Neuronal stem cell (in vitro differentiated cells): ENCODE measurements at regions not wholly inside any gene's neighbourhood (a gene's known extent, or its start where the extent isn't known, plus 50 kb on each side); places are given as distances from the start of the nearest gene placed in this dataset.
A peak's percentile ranks its signal among the peaks of the same experiment; 100 is the strongest.
"Not testable (repeated sequence)": the region's sequence is repeated elsewhere in the genome, so short reads cannot be mapped to it uniquely, and the experiment has no call there.

Experiments used
- DNase-seq: peaks from one replicate; pipeline ENCODE4 v3.0.0-alpha.2; 2013; ENCODE audit warnings: low spot score
- H2AFZ ChIP-seq: one replicate; pipeline ENCODE4 v1.6.1; 2013; ENCODE audit warnings: mild to moderate bottlenecking, low read length, inconsistent platforms
- H2AK5ac ChIP-seq: 2 replicates; pipeline ENCODE4 v1.6.1; 2013; ENCODE audit warnings: low read depth, mild to moderate bottlenecking, inconsistent platforms, low read length, moderate library complexity, mixed read lengths
- H2BK120ac ChIP-seq: 2 replicates; pipeline ENCODE4 v1.6.1; 2013; ENCODE audit warnings: low read depth, mild to moderate bottlenecking, inconsistent platforms, low read length, moderate library complexity, mixed read lengths
- H2BK12ac ChIP-seq: one replicate; pipeline ENCODE4 v1.6.1; 2013; ENCODE audit warnings: low read length, inconsistent platforms
- H2BK15ac ChIP-seq: 2 replicates; pipeline ENCODE4 v1.6.1; 2013; ENCODE audit warnings: mild to moderate bottlenecking, low read length, inconsistent platforms, mixed read lengths
- H2BK5ac ChIP-seq: one replicate; pipeline ENCODE4 v1.6.1; 2013; ENCODE audit warnings: inconsistent platforms, mild to moderate bottlenecking, low read length, moderate library complexity
- H3K14ac ChIP-seq: one replicate; pipeline ENCODE4 v1.6.1; 2013; ENCODE audit warnings: low read length, inconsistent platforms
- H3K18ac ChIP-seq: 2 replicates; pipeline ENCODE4 v1.6.1; 2013; ENCODE audit warnings: low read length, inconsistent platforms
- H3K23ac ChIP-seq: 2 replicates; pipeline ENCODE4 v1.6.1; 2013; ENCODE audit warnings: low read depth, mild to moderate bottlenecking, mixed read lengths, low read length, inconsistent platforms; ENCODE audit not compliant: poor library complexity
- H3K27ac ChIP-seq: replicated peaks from 3 replicates; pipeline ENCODE4 v1.5.1; 2013; ENCODE audit warnings: low read length, inconsistent platforms
- H3K27me3 ChIP-seq, 3 experiments: 2 replicates each; pipeline ENCODE4 v1.6.1; 2013; ENCODE audit warnings: low read length in 3 of 3, mild to moderate bottlenecking in 2 of 3, inconsistent platforms in 1 of 3, low read depth in 1 of 3, mixed read lengths in 1 of 3, moderate library complexity in 1 of 3; ENCODE audit not compliant: control insufficient read depth in 3 of 3, insufficient read depth in 3 of 3
- H3K36me3 ChIP-seq, 2 donors: replicated peaks in 1 of 2; 2 replicates each; pipeline ENCODE4 v1.6.1; 2013; ENCODE audit warnings: low read length in 2 of 2; ENCODE audit not compliant: control insufficient read depth in 2 of 2, insufficient read depth in 2 of 2
- H3K4ac ChIP-seq: 2 replicates; pipeline ENCODE4 v1.6.1; 2013; ENCODE audit warnings: inconsistent platforms, mild to moderate bottlenecking, low read length, moderate library complexity
- H3K4me1 ChIP-seq, 2 donors: 1 replicate in 1 of 2; 2 replicates in 1 of 2; pipeline ENCODE4 v1.6.1; 2013; ENCODE audit warnings: low read length in 2 of 2, low read depth in 1 of 2; ENCODE audit not compliant: control insufficient read depth in 2 of 2, insufficient read depth in 1 of 2
- H3K4me2 ChIP-seq: one replicate; pipeline ENCODE4 v1.6.1; 2013; ENCODE audit warnings: mild to moderate bottlenecking, low read length, inconsistent platforms; ENCODE audit not compliant: insufficient read depth, poor library complexity, severe bottlenecking
- H3K4me3 ChIP-seq, 2 donors: 2 replicates each; pipeline ENCODE4 v1.5.1; 2013; ENCODE audit warnings: low read length in 2 of 2, mild to moderate bottlenecking in 2 of 2, inconsistent platforms in 1 of 2, moderate library complexity in 1 of 2
- H3K79me1 ChIP-seq: one replicate; pipeline ENCODE4 v1.6.1; 2013; ENCODE audit warnings: low read depth, mild to moderate bottlenecking, inconsistent platforms, low read length, moderate library complexity
- H3K9ac ChIP-seq: one replicate; pipeline ENCODE4 v1.6.1; 2013; ENCODE audit warnings: mild to moderate bottlenecking, low read depth, low read length, inconsistent platforms; ENCODE audit not compliant: poor library complexity
- H3K9me3 ChIP-seq, 2 donors: replicated peaks in 1 of 2; 2 replicates each; pipeline versions ENCODE3 to v1.6.1; 2013; ENCODE audit warnings: low read length in 2 of 2, mild to moderate bottlenecking in 2 of 2, inconsistent platforms in 1 of 2, low read depth in 1 of 2, mixed read lengths in 1 of 2, moderate library complexity in 1 of 2; ENCODE audit not compliant: control insufficient read depth in 2 of 2, insufficient read depth in 1 of 2
- H4K8ac ChIP-seq: one replicate; pipeline ENCODE4 v1.6.1; 2013; ENCODE audit warnings: low read depth, mild to moderate bottlenecking, inconsistent platforms, low read length, moderate library complexity
- H4K91ac ChIP-seq: one replicate; pipeline ENCODE4 v1.6.1; 2013; ENCODE audit warnings: low read length, low read depth, mild to moderate bottlenecking, inconsistent platforms; ENCODE audit not compliant: poor library complexity
- WGBS, 2 donors: extraction: QIAGEN DNeasy Blood & Tissue Kit; methylation state at CpG; one replicate each; pipeline ENCODE4 v1.1.7; 2013; ENCODE audit warnings: missing lambda C conversion rate in 2 of 2, mixed read lengths in 1 of 2; ENCODE audit not compliant: insufficient read length in 2 of 2, insufficient replicate concordance in 1 of 2; ENCODE audit errors: extremely low coverage in 2 of 2; 5-methylcytosine and 5-hydroxymethylcytosine counted together

- Histone ChIP-seq H3K4me3 (no peak overlapping the region), H3K9me3 (no peaks in the 10 kb centered on the region), H3K36me3 (no peaks in the 10 kb centered on the region), H3K14ac (no peak overlapping the region), H3K4me1 (no peaks in the 10 kb centered on the region), H2AK5ac (no peak overlapping the region), H3K18ac (no peak overlapping the region), H3K9ac (no peak overlapping the region), H2BK15ac (no peak overlapping the region), H2BK5ac (no peak overlapping the region), H2AFZ (no peak overlapping the region), H4K91ac (no peak overlapping the region), H3K27ac (no peak overlapping the region), H3K4me2 (no peak overlapping the region), H2BK120ac (no peak overlapping the region), H3K79me1 (no peaks in the 10 kb centered on the region), H3K27me3 (no peaks in the 10 kb centered on the region), H4K8ac (no peak overlapping the region), H3K23ac (no peak overlapping the region), H3K4ac (no peak overlapping the region), H2BK12ac (no peak overlapping the region)
- DNase-seq = no peak
- no CpG with 5 or more reads among the region's 5 CpGs for WGBS, 2 donors
These were observed 141.7 kb downstream of the MACC1 start for GRCh38 chr7:20075440-20075839.

GRCh38 chr7:20068004-20068403 lies 149.2 kb downstream of the MACC1 start:
- not testable (repeated sequence) for H3K27ac ChIP-seq, H3K9ac ChIP-seq, H3K79me1 ChIP-seq, H2BK12ac ChIP-seq, H3K36me3 ChIP-seq, H4K8ac ChIP-seq, H3K9me3 ChIP-seq, H2BK5ac ChIP-seq, H3K27me3 ChIP-seq, H2BK15ac ChIP-seq, H3K4me2 ChIP-seq, H2AFZ ChIP-seq, H3K23ac ChIP-seq, DNase-seq, H2BK120ac ChIP-seq, H3K18ac ChIP-seq, H3K4ac ChIP-seq, H2AK5ac ChIP-seq, H3K14ac ChIP-seq, H4K91ac ChIP-seq
- H3K4me3 ChIP-seq = peak overlapping the region in 1 of 2 donors; percentile 55
- no CpG with 5 or more reads among the region's 5 CpGs for WGBS, 2 donors
- H3K4me1 ChIP-seq = peaks cover 3 to 19% of the 10 kb centered on the region in 2 donors

- Histone ChIP-seq H3K4me3 (no peak overlapping the region), H2AFZ (peak overlapping the region; percentile 78), H3K36me3 (no peaks in the 10 kb centered on the region), H3K14ac (no peak overlapping the region), H3K23ac (no peak overlapping the region), H3K18ac (no peak overlapping the region), H3K4ac (no peak overlapping the region), H4K91ac (no peak overlapping the region), H3K4me1 (peaks cover 3 to 19% of the 10 kb centered on the region in 2 donors), H2BK12ac (no peak overlapping the region), H2AK5ac (no peak overlapping the region), H2BK15ac (no peak overlapping the region), H2BK120ac (no peak overlapping the region), H3K9ac (no peak overlapping the region), H3K9me3 (peaks cover 2 to 4% of the 10 kb centered on the region in 2 donors), H4K8ac (no peak overlapping the region), H2BK5ac (no peak overlapping the region), H3K79me1 (peaks cover 2% of the 10 kb centered on the region), H3K27ac (peak overlapping the region; percentile 8), H3K27me3 (no peaks in the 10 kb centered on the region), H3K4me2 (no peak overlapping the region)
- no peak for DNase-seq
- no CpG with 5 or more reads among the region's 7 CpGs for WGBS, 2 donors
These were observed 152.0 kb downstream of the MACC1 start for GRCh38 chr7:20064974-20065862.

- H3K36me3 ChIP-seq = no peaks in the 10 kb centered on the region
- no peak overlapping the region for H3K23ac ChIP-seq
- no peak overlapping the region for H2BK120ac ChIP-seq
- H2BK12ac ChIP-seq = no peak overlapping the region
- no peak overlapping the region for H3K9ac ChIP-seq
- H3K14ac ChIP-seq = no peak overlapping the region
- no peak overlapping the region for H3K4ac ChIP-seq
- H3K27ac ChIP-seq = no peak overlapping the region
- peaks cover 2% of the 10 kb centered on the region for H3K79me1 ChIP-seq
- no peaks in the 10 kb centered on the region for H3K27me3 ChIP-seq
- no peak overlapping the region for H2AK5ac ChIP-seq
- H4K8ac ChIP-seq = no peak overlapping the region
- no peak overlapping the region for H3K4me2 ChIP-seq
- H3K9me3 ChIP-seq = peaks cover 2 to 4% of the 10 kb centered on the region in 2 donors
- H3K4me3 ChIP-seq = no peak overlapping the region
- no peak overlapping the region for H3K18ac ChIP-seq
- DNase-seq = peak; percentile 5
- no peak overlapping the region for H2BK15ac ChIP-seq
- peak overlapping the region; percentile 78 for H2AFZ ChIP-seq
- H2BK5ac ChIP-seq = no peak overlapping the region
- no peak overlapping the region for H4K91ac ChIP-seq
- peaks cover 3 to 19% of the 10 kb centered on the region in 2 donors for H3K4me1 ChIP-seq
- WGBS, 2 donors = no CpG with 5 or more reads among the region's 5 CpGs
These were observed 152.8 kb downstream of the MACC1 start for GRCh38 chr7:20064181-20064970.
